Ovary (tissue), 7 donors: ENCODE measurements at regions not wholly inside any gene's neighbourhood (a gene's known extent, or its start where the extent isn't known, plus 50 kb on each side); places are given as distances from the start of the nearest gene placed in this dataset.
"Not testable (repeated sequence)": the region's sequence is repeated elsewhere in the genome, so short reads cannot be mapped to it uniquely, and the experiment has no call there.

Source experiments
- DNase-seq, 5 donors: peaks; one replicate each; pipeline ENCODE4 v3.0.0-alpha.2; 2019 to 2020
- H3K27ac ChIP-seq, 2 donors: fragments of 200-600 bp; one replicate each; pipeline versions ENCODE4 v1.5.1 to v1.8.0; 2019 to 2022
- H3K27me3 ChIP-seq: fragments of 200-600 bp; one replicate; pipeline ENCODE4 v1.8.0; 2022
- H3K36me3 ChIP-seq: fragments of 200-600 bp; sonication (generic); one replicate; pipeline ENCODE4 v1.5.1; 2019
- H3K4me1 ChIP-seq: one replicate; pipeline ENCODE4 v1.8.1; 2013; ENCODE audit warnings: mild to moderate bottlenecking, moderate library complexity; ENCODE audit not compliant: insufficient read depth
- H3K4me3 ChIP-seq: fragments of 200-600 bp; sonication (generic); one replicate; pipeline ENCODE4 v1.5.1; 2017
- H3K9me3 ChIP-seq, 2 donors: fragments of 200-600 bp in 1 of 2; sonication (generic) in 1 of 2; one replicate each; pipeline versions ENCODE4 v1.5.1 to v1.8.1; 2013 to 2019; ENCODE audit warnings: mild to moderate bottlenecking in 1 of 2, moderate library complexity in 1 of 2
- CTCF ChIP-seq, 3 donors: fragments of 450-650 bp in 2 of 3; fragments of 200-600 bp in 1 of 3; IDR thresholded peaks; one replicate each; pipeline versions ENCODE4 v1.5.1 to v1.8.0; 2016 to 2022; ENCODE audit warnings: antibody characterized with exemption in 3 of 3, mild to moderate bottlenecking in 1 of 3
- EP300 ChIP-seq: sonication (generic); formaldehyde crosslinking; IDR thresholded peaks from one replicate; pipeline ENCODE4 v1.6.1; 2017; ENCODE audit warnings: antibody characterized with exemption
- POLR2A ChIP-seq: fragments of 450-650 bp; IDR thresholded peaks from one replicate; pipeline ENCODE4 v1.6.1; 2017; ENCODE audit warnings: antibody characterized with exemption, mild to moderate bottlenecking, moderate library complexity
- WGBS, 3 donors: extraction: QIAGEN DNeasy Blood & Tissue Kit in 1 of 3; methylation state at CpG; one replicate each; pipeline versions ENCODE4 v1.1.5 to v1.1.7; 2013 to 2017; 5-methylcytosine and 5-hydroxymethylcytosine counted together
- intact Hi-C, 4 donors: fragments of 100-400 bp; cut with DNase I; formaldehyde crosslinking; loops; one replicate each; pipeline versions ENCODE4 v1.11.0 to v1.15.1; 2022 to 2023
- donor health status: DM: no; HTN: no; CAD: no; lungs with moderate emphysema.
- donor health status: DM: no; HTN: no; CAD: no.
- donor health status: Bipolar disorder and iron deficiency.
- donor health status: DM: no; HTN: no; CAD: no.
- donor health status: DM: yes; HTN: yes; CAD: no.

GRCh38 chr6:13868236-13868635 lies 53.9 kb upstream of the MCUR1 start:
- H3K9me3 ChIP-seq: no peaks in the 10 kb centered on the region
- intact Hi-C loops: no loop called here
- no peaks in the 10 kb centered on the region for H3K4me1 ChIP-seq
- no peak for DNase-seq
- WGBS, 3 donors: 78 to 80% (median 79%) methylated on average over 8 of the region's 8 CpGs
- H3K36me3 ChIP-seq: no peaks in the 10 kb centered on the region
- H3K27ac ChIP-seq: no peak overlapping the region
- TF ChIP-seq POLR2A (no peak), EP300 (no peak), CTCF (IDR thresholded peaks at IDR 0.05) (no peak)
- H3K4me3 ChIP-seq: no peak overlapping the region
- H3K27me3 ChIP-seq: no peaks in the 10 kb centered on the region

GRCh38 chr6:13866301-13866700 lies 51.9 kb upstream of the MCUR1 start:
- H3K4me3 ChIP-seq: no peak overlapping the region
- no peak overlapping the region for H3K27ac ChIP-seq
- 90 to 94% (median 91%) methylated on average over 3 of the region's 3 CpGs for WGBS, 3 donors
- TF ChIP-seq POLR2A (no peak), EP300 (no peak), CTCF (IDR thresholded peaks at IDR 0.05) (no peak)
- no peaks in the 10 kb centered on the region for H3K9me3 ChIP-seq
- DNase-seq: no peak
- intact Hi-C loops: no loop called here
- no peaks in the 10 kb centered on the region for H3K27me3 ChIP-seq
- H3K36me3 ChIP-seq: no peaks in the 10 kb centered on the region
- no peaks in the 10 kb centered on the region for H3K4me1 ChIP-seq

GRCh38 chr6:13865141-13865540 lies 50.8 kb upstream of the MCUR1 start:
- Histone ChIP-seq H3K27ac (no peak overlapping the region), H3K36me3 (no peaks in the 10 kb centered on the region), H3K4me1 (no peaks in the 10 kb centered on the region), H3K9me3 (no peaks in the 10 kb centered on the region), H3K4me3 (no peak overlapping the region), H3K27me3 (no peaks in the 10 kb centered on the region)
- DNase-seq: no peak
- WGBS, 3 donors: 53 to 67% (median 55%) methylated on average over 2 of the region's 2 CpGs
- no peak for TF ChIP-seq CTCF (IDR thresholded peaks at IDR 0.05)
- no peak for TF ChIP-seq EP300
- TF ChIP-seq POLR2A: no peak
- intact Hi-C loops: no loop called here

GRCh38 chr6:13864669-13865068 lies 50.3 kb upstream of the MCUR1 start:
- DNase-seq, H3K4me1 ChIP-seq, H3K4me3 ChIP-seq, H3K36me3 ChIP-seq, intact Hi-C loops, H3K27ac ChIP-seq, H3K9me3 ChIP-seq, H3K27me3 ChIP-seq: not testable (repeated sequence)
- WGBS, 3 donors: 33 to 40% (median 36%) methylated on average over 2 of the region's 2 CpGs
